ENCODE measurements at regions not wholly inside any gene's neighbourhood (a gene's known extent, or its start where the extent isn't known, plus 50 kb on each side); places are given as distances from the start of the nearest gene placed in this dataset.

DNA sequence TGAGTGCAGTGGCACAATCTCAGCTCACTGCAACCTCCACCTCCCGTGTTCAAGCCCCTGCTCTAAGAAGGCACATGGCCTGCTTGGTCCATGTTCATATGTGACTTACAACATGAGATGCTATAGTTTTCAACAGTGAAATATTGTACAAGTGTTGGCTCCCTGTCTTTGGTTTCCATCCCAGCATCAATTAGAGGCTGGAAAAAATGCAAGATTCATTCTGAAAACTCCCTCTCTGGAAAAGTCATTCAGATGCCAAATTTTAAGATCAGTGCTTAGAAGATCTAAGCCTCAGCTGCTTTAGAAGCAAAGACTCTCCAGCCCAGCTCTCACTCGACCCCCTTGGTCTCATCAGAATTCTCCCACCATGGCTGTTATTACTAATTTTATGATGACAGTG, 398.9 kb downstream of the KIF16B start:
- no peak for DNase-seq

DNA sequence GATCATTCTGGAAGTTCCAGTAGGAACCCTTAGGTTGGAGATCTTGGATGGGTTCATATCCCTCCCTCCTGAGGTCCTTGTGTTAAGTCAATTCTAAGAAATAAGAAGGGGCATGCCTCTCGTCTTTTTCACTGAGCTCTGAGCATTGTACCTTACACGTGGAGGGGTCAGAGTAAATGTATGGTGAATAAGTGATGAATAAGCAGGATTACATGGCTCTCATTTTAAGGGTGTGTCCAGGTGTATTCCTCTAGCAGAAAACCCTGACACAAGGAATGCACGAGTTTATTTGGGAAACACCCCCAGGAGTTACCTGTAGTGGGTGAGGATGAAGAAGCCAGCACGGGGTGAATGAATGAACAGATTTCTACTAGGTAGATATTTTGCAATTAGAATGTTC, 400.2 kb downstream of the KIF16B start:
- no peak for DNase-seq

DNA sequence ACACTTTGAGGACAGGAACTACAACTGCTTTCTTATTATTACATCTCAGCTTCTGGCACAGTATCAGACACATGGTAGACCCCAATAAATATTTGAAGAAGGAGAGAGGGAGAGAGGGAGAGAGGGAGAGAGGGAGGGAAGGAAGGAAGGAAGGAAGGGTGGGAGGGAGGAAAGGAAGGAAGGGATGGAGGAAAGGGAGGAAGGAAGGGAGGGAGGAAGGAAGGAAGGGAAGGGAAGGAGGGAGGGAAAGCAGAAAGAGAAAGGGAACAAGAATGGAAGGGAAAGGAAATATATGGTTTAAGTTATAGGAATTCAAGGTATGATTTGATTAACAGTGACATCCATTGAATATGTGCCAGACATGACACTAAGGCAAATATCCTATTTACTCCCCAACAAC, 402.1 kb downstream of the KIF16B start:
- DNase-seq, result no peak

DNA sequence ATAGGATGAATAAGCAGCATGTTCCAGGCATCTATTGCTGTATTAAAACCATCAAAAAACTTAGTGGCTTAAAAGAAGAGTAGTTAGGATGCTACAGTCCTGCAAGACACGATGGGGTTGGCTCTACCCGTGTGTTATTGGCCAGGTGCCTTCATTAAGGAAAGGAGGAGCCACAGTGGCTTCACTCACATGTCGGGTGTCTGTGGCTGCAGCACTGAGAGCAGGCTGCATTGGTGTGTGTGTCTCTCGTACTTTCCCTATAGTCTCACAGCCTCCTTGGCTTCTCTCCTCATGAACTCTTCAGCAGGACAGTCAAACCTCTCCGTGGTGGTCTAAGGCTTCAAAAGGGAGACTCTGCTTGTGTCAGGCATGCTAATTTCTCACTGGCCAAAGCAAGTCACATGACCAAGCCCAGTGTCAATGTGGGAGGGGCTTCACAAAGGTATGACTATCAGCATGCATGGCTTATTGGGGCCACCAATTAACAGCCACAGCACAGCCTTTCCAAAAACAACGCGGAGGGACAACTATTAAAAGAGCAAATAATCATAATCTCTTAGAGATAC, 402.8 kb downstream of the KIF16B start:
- no peak for DNase-seq

DNA sequence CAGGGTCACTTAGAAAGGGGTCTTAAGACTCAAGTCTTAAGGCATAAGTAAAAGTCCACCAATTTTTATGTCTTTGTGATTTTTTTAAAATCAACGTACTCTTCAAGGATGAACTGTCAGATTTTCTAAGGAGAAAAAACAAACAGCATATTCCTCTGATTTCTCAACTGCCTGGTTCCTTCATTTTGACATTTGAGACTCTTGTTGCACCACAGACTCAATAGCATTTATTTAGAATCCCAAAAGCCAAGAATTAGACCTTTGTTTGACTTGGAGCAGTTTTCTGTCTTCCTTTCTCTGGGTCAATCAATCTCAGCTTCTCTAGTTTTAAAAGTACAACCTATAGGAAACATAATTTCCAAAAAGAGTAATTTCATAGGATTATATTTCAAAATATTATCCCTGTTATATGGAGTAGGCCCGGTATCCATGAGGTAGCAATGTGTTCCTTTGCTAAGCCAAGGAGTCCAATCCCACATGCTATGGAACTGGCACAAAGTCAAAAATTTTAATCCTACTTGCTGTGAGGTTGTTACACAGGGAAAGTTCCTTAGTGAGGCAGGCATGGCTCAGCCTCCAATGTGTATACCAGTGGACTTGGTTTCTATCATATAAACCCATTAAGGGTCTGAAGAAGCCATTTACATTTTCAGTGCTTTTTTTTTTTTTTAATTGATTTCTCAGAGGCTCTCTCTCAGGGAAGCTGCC, 405.7 kb downstream of the KIF16B start:
- no peak for DNase-seq

DNA sequence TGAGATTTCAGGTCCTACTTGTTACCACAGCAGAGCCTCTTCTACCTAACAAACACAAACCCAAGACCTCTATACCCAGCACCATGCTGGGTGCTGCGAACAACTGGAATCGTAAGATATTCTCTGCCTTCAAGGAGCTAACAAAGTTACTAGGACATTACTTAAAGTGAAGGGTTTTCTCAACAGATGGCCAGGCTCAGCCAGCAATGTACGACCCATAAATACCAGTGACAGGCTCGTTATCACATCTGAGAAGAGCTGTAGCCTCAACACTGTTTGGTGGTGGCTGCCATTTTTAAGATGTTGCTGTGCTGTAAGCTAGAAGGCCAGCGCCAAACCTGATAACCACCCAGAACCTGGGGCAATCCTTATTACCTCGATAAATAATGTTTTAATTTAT, 406.5 kb downstream of the KIF16B start:
- DNase-seq, result no peak

DNA sequence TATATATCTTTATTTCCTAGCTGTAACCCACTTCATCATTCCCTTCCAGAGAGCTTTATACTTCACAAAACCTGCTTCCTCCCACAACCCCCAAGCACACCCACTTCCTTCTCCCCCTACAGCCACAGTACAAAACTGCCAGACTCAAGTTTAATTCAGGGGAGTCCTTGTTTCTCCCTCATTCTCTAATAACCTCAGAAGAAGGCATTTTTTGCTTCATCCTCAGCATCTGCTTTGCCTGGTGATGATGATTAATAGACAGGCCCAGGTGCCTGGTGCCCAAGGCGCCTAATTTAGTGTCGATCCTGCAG, 414.3 kb downstream of the KIF16B start:
- no peak for DNase-seq

DNA sequence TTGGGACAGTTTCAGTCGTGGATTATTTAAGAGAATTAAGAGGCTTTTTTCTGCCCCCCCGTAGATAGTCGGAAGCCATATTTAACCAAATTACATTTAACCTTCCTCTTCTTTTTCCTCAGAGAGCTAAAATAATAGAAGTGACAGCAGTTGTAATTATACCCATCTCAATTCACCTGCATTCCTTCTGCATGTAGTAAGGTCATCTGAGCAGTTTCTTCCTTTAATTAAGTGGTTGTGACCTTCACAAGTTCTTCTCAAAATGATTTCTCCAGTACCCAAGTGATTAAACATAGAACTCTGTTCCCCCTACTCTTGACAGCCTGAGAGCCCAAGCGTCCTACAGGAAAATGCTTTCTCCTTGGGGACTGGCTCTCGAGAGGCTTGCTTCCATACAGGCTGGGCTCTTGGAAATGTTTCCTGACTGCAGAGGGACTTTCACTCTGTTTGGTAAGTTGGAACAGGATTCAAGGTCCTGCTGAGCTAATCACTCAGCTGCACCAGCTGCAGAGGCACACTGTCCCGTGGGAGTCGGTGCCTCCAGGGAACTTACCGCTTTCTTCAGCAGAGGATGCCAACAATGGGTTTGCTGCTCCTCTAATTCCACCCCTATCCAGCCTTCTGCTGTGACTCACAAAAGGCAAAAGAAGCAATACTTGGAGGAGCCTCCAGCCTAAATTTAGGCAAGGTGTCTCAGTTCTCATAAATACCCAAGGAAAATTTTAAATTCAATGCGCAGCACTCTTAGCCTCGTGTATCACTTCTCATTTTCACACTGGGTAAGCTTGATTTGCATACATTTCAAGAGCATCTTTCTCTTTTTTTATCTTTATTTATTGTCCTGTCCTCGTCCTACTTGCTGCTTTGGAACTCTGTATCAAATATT, 414.9 kb downstream of the KIF16B start:
- no peak for DNase-seq

DNA sequence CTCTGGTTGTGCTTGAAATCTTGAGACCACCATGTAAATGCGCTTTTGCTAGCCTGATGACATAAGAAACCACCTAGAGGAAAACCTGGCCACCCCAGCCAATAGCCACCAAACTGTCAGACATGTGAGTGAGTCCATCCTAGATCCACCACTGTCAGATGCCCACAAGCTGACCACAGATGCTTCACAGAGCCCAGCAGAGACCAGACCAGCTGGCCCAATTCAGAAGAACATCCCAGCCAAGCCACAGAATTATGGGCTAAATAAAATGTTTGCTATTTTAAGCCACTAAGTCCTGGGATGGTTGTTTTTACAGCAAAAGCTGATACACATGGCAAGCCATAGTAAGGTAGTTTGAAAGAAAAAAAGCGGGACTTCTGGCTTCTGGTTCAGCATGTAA, 425.3 kb downstream of the KIF16B start:
- DNase-seq, result no peak

DNA sequence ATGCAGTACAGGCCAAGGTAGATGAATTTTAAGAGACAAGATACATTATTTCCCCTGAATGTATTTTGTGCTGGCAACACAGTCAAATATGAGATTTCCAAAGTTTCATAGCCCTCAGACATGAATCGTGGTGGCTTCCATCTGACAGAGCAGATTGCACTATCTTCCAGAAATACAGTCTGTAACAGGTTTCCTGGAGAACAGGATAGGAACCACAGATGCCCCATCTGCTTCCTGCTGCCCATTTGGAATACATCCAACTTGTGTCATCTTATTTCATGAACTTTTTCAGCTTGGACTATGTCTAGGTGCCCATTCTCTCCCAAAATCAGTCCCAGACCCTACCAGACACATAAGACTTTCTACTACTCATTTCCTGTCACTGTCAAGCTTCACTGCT, 426.0 kb downstream of the KIF16B start:
- DNase-seq, result no peak

DNA sequence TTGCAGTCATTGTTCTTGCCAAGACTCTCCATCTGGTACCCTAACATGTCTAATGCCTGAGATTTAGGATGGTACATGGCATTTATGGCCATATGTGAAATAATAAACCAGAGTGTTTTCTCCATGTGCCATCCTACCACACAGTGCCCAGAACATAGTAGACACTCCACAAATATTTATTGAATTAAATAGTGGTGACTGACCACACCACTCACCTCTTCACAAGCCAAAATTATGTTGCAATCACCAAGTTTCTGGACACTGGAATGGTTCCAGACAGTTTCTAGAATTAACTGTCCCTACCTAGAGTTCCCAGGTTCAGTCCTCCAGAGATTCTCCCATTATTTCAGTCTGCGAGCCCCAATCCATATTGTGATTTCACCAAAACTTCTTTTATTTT, 427.3 kb downstream of the KIF16B start:
- no peak for DNase-seq

DNA sequence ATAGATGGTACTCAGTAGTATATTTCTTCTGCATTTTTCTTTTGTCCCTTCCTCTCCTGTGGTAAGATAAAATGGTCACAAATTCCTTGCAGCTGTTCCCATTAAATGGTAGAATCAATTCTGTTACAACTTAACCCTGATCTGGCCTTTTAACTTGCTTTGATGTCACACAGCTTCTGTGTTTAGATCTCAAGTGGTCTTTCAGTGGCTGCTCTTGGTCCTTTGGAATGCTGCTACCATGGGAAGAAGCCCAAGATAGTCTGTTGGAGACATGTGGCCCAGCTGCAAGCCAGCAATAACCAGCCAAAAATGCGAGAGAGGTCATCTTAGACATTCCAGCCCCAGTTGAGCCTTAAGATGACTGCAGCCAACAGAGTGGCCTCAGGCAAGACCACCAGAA, 429.7 kb downstream of the KIF16B start:
- no peak for DNase-seq

DNA sequence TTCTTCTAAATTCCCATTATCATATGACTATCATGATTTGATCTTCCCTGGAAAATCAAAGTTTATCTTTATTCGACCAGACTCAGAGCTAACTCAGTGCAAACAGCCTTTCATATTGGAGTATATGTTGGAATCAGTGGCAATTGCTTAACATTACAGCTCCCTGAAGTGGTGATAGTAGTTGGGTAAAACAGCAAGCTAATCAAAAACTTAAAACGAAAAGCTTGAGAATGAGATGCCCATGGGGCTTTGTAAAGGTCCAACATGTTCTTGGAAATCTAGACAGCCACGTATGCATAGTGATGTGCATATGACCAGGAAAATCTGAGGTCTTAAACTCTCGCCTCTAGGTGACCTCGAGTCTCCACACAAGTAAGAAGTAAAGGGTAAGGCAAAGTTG, 437.6 kb downstream of the KIF16B start:
- no peak for DNase-seq

DNA sequence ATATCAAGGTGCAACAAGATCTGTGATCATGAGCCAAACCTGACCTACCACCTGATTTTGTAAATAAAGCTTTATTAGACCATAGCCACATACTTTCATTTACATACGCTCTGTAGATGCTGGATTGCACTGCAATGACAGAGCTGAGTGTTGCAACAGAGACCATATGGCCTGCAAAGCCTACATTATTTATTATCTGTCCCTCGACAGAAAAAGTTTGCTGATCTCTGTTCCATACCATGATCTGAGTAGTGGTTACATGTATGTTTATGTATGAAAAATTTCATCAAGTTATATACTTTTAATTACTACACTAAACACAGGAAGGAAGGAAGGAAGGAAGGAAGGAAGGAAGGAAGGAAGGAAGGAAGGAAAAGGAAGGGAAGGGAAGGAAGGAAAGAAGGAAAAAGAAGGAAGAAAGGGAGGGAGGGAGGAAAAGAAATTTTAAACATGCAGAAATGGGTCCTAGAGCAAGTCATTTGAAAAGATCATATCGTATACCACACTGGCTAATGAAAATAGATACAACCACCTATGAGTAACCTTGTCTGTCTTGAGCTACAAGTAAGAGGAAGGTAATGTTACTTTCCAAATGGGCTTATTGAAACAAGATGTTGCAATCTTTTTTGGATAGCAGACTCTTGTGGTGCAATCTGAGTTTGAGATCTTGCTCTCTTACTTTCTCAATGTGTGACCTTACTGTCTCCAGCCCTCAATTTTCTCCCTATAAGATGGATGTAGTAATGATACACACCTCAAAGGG, 441.0 kb downstream of the KIF16B start:
- no peak for DNase-seq

DNA sequence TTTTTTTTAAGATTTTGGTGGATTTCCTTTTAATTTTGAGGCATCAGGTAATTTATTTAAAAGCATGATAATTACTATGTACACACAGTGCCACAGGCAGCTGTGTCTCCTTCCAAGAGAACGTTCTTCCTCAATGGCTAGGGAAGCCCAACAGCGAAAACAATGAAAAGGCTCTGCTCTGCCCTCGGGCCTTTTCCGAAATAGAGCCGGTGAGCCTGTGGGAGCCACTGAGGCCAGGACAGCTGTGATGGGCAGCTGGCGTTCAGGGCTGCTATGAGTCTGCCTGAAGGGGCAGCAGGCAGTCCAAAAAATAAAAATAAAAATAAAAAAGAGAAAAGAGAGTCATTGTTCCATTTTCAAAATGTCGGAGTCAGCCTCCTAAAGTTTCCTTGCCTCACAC, 443.8 kb downstream of the KIF16B start:
- no peak for DNase-seq

DNA sequence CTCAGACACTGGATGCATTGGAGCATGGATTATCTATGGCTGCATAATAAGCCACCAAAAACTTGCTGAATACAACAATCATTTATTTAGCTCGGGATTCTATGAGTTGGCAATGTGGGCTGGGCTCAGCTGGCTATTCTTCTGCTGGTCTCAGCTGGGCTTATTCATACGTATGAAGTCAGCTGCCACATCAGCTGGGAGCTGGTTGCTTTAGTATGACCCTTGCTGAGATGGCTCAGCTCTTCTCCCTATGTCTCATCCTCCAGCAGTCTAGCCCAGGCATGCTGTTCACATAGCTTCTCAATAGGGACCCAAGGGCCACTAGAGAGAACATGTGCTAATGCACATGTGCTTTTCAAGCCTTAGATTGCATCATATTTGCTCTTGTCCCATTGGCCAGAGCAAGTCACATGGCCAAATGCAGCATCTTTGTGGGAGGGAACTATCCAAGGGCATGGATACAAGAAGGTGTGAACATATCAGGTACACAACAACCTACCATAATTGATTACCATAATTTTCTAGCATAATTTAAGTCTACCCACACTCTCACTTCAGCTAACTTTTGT, 444.6 kb downstream of the KIF16B start:
- no peak for DNase-seq

DNA sequence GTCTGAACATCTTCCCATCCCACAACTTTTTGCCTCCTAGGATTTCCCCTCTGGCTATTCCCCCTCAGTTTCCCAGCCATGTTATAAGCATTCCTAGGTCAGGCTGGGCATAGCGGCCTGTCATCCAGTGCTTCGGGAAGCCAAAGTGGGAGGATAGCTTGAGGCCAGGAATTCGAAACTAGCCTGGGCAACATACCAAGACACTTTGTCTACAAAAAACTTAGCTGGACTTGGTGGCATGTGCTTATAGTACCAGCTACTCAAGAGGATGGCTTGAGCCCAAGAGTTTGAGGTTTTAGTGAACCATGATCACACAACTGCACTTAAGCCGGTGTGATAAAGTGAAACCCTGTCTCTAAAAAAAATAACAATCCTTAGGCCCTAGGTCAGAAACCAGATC, 447.4 kb downstream of the KIF16B start:
- no peak for DNase-seq

DNA sequence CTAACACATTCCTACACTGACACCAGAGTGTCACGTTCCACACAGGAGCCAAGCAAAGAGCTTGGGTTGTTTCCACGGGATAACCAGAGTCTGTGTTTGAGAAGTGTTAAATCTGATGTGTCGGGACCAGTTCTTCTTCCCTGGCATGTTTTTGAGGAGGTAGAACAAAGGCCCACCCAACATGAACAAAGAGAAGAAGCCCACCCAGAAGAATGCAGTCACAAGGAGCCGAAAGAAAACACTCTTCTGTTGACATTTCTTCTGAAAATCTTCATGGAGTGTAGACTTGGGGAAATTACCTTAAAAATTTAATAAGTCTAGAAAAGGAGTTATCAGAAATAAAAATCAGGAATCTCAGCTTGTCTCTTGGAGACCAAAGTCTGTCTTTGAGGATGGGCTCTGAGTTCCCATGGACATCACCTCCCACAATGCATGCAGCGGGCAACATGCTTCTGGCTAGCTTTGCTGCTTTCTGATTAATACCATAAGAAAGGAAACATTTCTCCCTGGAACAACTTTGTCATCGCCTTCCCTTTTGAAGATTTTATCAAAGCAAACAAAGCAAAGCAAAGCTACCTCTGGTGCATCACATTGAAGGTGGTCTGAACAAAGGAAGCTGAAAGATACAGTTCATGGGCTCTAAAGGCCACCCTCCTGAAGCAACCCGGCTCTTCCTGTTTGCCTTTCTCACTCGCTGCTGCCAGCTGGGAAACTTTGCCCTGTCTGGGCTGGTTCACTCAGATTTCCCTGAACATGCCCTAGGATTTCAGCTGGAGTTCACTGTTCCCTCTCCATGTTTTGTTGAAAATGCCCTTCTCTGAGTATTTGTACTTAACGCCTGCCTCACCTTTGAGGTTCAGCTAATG, 448.1 kb downstream of the KIF16B start:
- DNase-seq, result no peak

DNA sequence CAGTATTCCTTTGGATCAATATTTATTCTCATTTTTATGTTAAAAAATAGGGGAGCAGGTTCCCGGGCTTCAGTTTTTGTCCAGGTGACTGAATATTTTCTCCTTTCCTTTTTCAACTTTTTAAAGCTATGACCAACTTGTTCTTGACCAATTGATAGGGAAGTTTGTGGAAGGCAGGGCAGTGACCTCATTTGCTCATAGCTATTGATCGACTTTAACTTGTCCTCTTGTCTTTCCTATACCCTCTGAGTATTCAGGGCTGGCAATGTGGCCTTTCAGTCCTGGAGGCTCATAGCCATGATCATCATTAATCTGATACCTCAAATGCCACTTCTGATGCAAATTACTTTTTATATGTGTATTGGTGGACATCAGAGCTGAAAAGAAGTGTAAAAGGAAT, 448.8 kb downstream of the KIF16B start:
- no peak for DNase-seq

DNA sequence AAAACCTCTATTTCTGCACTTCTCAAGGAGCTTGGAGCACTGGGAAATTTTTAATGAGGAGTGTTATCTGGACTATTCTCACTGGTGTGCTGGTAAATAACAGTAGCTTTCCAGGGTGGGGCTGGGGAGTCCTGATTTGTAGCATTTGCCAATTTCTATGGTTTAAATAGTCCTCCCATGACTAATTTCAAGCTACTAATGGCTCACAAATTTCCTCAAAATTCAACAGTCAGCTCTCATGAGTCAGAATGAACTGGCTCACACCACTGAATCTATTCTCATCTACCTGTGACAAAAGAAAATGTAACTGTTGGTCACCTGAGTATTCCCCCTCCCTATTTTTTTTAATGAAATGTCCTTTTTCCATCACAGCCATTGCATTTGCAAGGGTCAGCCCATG, 449.6 kb downstream of the KIF16B start:
- no peak for DNase-seq

DNA sequence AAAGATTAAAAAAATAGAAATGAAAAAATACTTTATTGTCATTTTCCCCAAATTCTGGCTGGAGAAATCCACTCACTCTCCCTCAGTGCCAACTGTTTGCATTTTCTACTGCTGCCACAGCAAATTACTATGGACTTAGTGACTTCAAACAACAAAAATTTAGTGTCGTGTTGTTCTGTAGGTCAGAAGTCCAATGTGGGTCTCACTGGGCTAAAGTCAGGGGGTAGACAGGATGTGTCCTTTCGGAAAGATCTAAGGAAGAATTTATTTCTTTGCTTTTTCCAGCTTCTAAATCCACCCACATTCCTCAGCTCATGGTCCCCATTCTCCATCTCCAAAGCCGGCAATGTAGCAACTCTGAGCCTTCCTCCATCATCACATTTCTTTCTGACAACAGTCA, 453.3 kb downstream of the KIF16B start:
- no peak for DNase-seq
